ENCODE measurements at regions not wholly inside any gene's neighbourhood (a gene's known extent, or its start where the extent isn't known, plus 50 kb on each side); places are given as distances from the start of the nearest gene placed in this dataset.

GRCh38 chr6:80437801-80438200, 331.3 kb downstream of the BCKDHB start:
- no peak for DNase-seq (ENCODE audit: low spot score)
- no peak overlapping the region for H3K4me2 ChIP-seq

More at GRCh38 chr6:80437801-80438200, 331.3 kb downstream of the BCKDHB start:
- no peaks in the 10 kb centered on the region for H3K9me3 Mint-ChIP-seq
- no peaks in the 10 kb centered on the region for H3K27me3 ChIP-seq (ENCODE audit: insufficient read depth)
- H3K4me3 Mint-ChIP-seq: no peak overlapping the region
- no peaks in the 10 kb centered on the region for H3K79me2 ChIP-seq (replicated peaks; ENCODE audit: insufficient read depth)
- TF ChIP-seq EZH2phosphoT487 (IDR thresholded peaks at IDR 0.05; ENCODE audit: unreplicated experiment) (no peak), ETS1 (IDR thresholded peaks at IDR 0.05) (no peak), ZNF114 (CRISPR knock-in tag; IDR thresholded peaks at IDR 0.05) (no peak), CTCF (conservative IDR thresholded peaks at IDR 0.05; ENCODE audit: low read depth in 2 of 2) (no peak), EZH2 (IDR thresholded peaks at IDR 0.05; ENCODE audit: low read depth, unreplicated experiment) (no peak), ZNF331 (CRISPR knock-in tag; IDR thresholded peaks at IDR 0.05; ENCODE audit: low read depth) (no peak), REST (IDR thresholded peaks at IDR 0.05; ENCODE audit: unreplicated experiment) (no peak), POLR2AphosphoS5 (IDR thresholded peaks at IDR 0.05; ENCODE audit: low read depth) (no peak), STAT1 (IDR thresholded peaks at IDR 0.05; ENCODE audit: unreplicated experiment) (no peak), ZNF462 (CRISPR knock-in tag; IDR thresholded peaks at IDR 0.05) (no peak)
- H3K4me1 Mint-ChIP-seq: peaks cover 12% of the 10 kb centered on the region
- H3F3A ChIP-seq (replicated peaks; ENCODE audit: low read depth): no peaks in the 10 kb centered on the region
- H3K4me3 ChIP-seq: no peak overlapping the region
- no peaks in the 10 kb centered on the region for H3K36me3 ChIP-seq (ENCODE audit: insufficient read depth)
- H3K36me3 Mint-ChIP-seq (ENCODE audit: low read depth): no peaks in the 10 kb centered on the region; the same call in 2 of the 3 replicates
- no peak overlapping the region for H3K27ac Mint-ChIP-seq
- no peaks in the 10 kb centered on the region for H4K20me1 ChIP-seq (replicated peaks; ENCODE audit: insufficient read depth)
- ATAC-seq: no peak
- no peak overlapping the region for H3K27ac ChIP-seq (ENCODE audit: low read depth)
- H2AFZ ChIP-seq: no peak overlapping the region
- H3K4me1 ChIP-seq (ENCODE audit: insufficient read depth): peaks cover 30% of the 10 kb centered on the region
- no peaks in the 10 kb centered on the region for H3K27me3 Mint-ChIP-seq (ENCODE audit: insufficient read depth, low read depth, poor library complexity)
- H3K9me2 ChIP-seq (ENCODE audit: insufficient read depth): no peaks in the 10 kb centered on the region

Data from GM23338 (cell line).